Activated B cell treated with CpG ODN at 0.5 μM for 24 hours (primary cell): ENCODE measurements at regions not wholly inside any gene's neighbourhood (a gene's known extent, or its start where the extent isn't known, plus 50 kb on each side); places are given as distances from the start of the nearest gene placed in this dataset.

ENCODE experiments used
- ATAC-seq: fragments of 200-7000 bp; cut with Tn5 transposase; one replicate; pipeline ENCODE4 v1.10.0; 2021; ENCODE audit warnings: low read depth, mild to moderate bottlenecking, moderate library complexity
- CTCF ChIA-PET: fragments of 350-600 bp; sonication (Branson Sonifier 250); formaldehyde crosslinking; loops from one replicate; lab custom pipeline; 2021; ENCODE audit warnings: antibody characterized with exemption; lab: Charles Lee
- POLR2A ChIA-PET: fragments of 350-600 bp; sonication (Branson Sonifier 250); formaldehyde crosslinking; loops from one replicate; lab custom pipeline; 2021; ENCODE audit warnings: antibody characterized with exemption; lab: Charles Lee
- DNase-seq: peaks from one replicate; pipeline ENCODE4 v3.0.0; 2022
- H3K27ac Mint-ChIP-seq: one replicate; pipeline ENCODE4 v1.8.0; 2020; ENCODE audit warnings: mixed read lengths
- H3K27me3 Mint-ChIP-seq: one replicate; pipeline ENCODE4 v1.8.0; 2021; ENCODE audit warnings: mixed read lengths
- H3K36me3 Mint-ChIP-seq: one replicate; pipeline ENCODE4 v1.8.0; 2021; ENCODE audit warnings: low read depth, mixed read lengths
- H3K4me1 Mint-ChIP-seq: one replicate; pipeline ENCODE4 v1.8.0; 2021; ENCODE audit warnings: mixed read lengths
- H3K4me3 Mint-ChIP-seq: one replicate; pipeline ENCODE4 v1.8.0; 2020; ENCODE audit warnings: mild to moderate bottlenecking, mixed read lengths
- H3K9me3 Mint-ChIP-seq: one replicate; pipeline ENCODE4 v1.8.0; 2020; ENCODE audit warnings: mixed read lengths
- CTCF ChIP-seq: fragments of 200-600 bp; IDR thresholded peaks from one replicate; pipeline ENCODE4 v1.8.0; 2022; ENCODE audit warnings: antibody characterized with exemption, mild to moderate bottlenecking
- intact Hi-C: fragments of 100-400 bp; cut with micrococcal nuclease; formaldehyde crosslinking; loops from one replicate; pipeline ENCODE4 v1.15.1; 2024

- ATAC-seq (no peak), DNase-seq (no peak)
- POLR2A ChIA-PET: no interaction called here
- no peak overlapping the region for H3K4me3 Mint-ChIP-seq
- CTCF ChIA-PET: no interaction called here
- intact Hi-C loops: no loop called here
- TF ChIP-seq CTCF: no peak
- H3K4me1 Mint-ChIP-seq: no peaks in the 10 kb centered on the region
- no peaks in the 10 kb centered on the region for H3K36me3 Mint-ChIP-seq
- peaks cover 11% of the 10 kb centered on the region for H3K9me3 Mint-ChIP-seq
- no peak overlapping the region for H3K27ac Mint-ChIP-seq
- H3K27me3 Mint-ChIP-seq: no peaks in the 10 kb centered on the region
Observed at GRCh38 chr7:125125315-125125714, 195.7 kb upstream of the POT1 start.

GRCh38 chr7:125122173-125122572 lies 192.5 kb upstream of the POT1 start:
- Mint-ChIP-seq H3K27me3 (no peaks in the 10 kb centered on the region), H3K9me3 (peaks cover 8% of the 10 kb centered on the region), H3K4me3 (no peak overlapping the region), H3K27ac (no peak overlapping the region), H3K4me1 (no peaks in the 10 kb centered on the region), H3K36me3 (no peaks in the 10 kb centered on the region)
- TF ChIP-seq CTCF: no peak
- CTCF ChIA-PET: no interaction called here
- no peak for DNase-seq
- intact Hi-C loops: no loop called here
- ATAC-seq: no peak
- POLR2A ChIA-PET: no interaction called here

- H3K27me3 Mint-ChIP-seq: no peaks in the 10 kb centered on the region
- peaks cover 3% of the 10 kb centered on the region for H3K9me3 Mint-ChIP-seq
- no peak overlapping the region for H3K4me3 Mint-ChIP-seq
- no peaks in the 10 kb centered on the region for H3K36me3 Mint-ChIP-seq
- no peak for ATAC-seq
- H3K4me1 Mint-ChIP-seq: no peaks in the 10 kb centered on the region
- TF ChIP-seq CTCF: no peak
- no peak for DNase-seq
- POLR2A ChIA-PET: no interaction called here
- intact Hi-C loops: no loop called here
- H3K27ac Mint-ChIP-seq: no peak overlapping the region
- CTCF ChIA-PET: no interaction called here
Observed at GRCh38 chr7:125119559-125120115, 190.0 kb upstream of the POT1 start.

GRCh38 chr7:125118444-125118843 lies 188.8 kb upstream of the POT1 start:
- CTCF ChIA-PET: no interaction called here
- ATAC-seq (no peak), DNase-seq (no peak)
- H3K36me3 Mint-ChIP-seq: no peaks in the 10 kb centered on the region
- no peak overlapping the region for H3K4me3 Mint-ChIP-seq
- TF ChIP-seq CTCF: no peak
- no peaks in the 10 kb centered on the region for H3K9me3 Mint-ChIP-seq
- H3K27me3 Mint-ChIP-seq: no peaks in the 10 kb centered on the region
- POLR2A ChIA-PET: no interaction called here
- no peaks in the 10 kb centered on the region for H3K4me1 Mint-ChIP-seq
- intact Hi-C loops: no loop called here
- H3K27ac Mint-ChIP-seq: no peak overlapping the region

GRCh38 chr7:125112850-125113249 lies 183.2 kb upstream of the POT1 start:
- ATAC-seq: no peak
- H3K27ac Mint-ChIP-seq: no peak overlapping the region
- no peak overlapping the region for H3K4me3 Mint-ChIP-seq
- no peak for DNase-seq
- peaks cover 8% of the 10 kb centered on the region for H3K9me3 Mint-ChIP-seq
- no peaks in the 10 kb centered on the region for H3K27me3 Mint-ChIP-seq
- TF ChIP-seq CTCF: no peak
- CTCF ChIA-PET: no interaction called here
- intact Hi-C loops: no loop called here
- H3K4me1 Mint-ChIP-seq: no peaks in the 10 kb centered on the region
- POLR2A ChIA-PET: no interaction called here
- no peaks in the 10 kb centered on the region for H3K36me3 Mint-ChIP-seq
